ENCODE measurements at regions not wholly inside any gene's neighbourhood (a gene's known extent, or its start where the extent isn't known, plus 50 kb on each side); places are given as distances from the start of the nearest gene placed in this dataset.

DNA sequence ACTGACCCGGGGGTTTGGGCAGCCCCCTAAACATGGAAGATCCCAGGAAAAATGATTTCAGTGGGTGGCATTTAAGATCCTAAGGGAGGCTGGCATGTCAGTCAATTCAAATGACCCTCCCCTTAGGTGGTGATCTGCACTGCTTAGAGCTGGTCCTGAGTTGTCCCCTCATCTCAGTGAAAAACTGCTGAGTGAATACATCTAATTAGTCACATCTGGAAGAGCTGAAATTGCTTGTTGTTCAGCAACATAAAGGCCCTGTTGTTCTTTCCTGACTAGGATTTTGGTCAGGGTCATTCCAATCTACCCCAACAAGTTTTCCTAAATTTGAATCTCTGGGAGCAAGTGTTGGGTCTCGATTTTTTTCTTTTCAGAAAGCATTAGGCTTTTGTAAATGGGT lies 126.4 kb downstream of the LCA5 start:
- TF ChIP-seq, protein P1, sequence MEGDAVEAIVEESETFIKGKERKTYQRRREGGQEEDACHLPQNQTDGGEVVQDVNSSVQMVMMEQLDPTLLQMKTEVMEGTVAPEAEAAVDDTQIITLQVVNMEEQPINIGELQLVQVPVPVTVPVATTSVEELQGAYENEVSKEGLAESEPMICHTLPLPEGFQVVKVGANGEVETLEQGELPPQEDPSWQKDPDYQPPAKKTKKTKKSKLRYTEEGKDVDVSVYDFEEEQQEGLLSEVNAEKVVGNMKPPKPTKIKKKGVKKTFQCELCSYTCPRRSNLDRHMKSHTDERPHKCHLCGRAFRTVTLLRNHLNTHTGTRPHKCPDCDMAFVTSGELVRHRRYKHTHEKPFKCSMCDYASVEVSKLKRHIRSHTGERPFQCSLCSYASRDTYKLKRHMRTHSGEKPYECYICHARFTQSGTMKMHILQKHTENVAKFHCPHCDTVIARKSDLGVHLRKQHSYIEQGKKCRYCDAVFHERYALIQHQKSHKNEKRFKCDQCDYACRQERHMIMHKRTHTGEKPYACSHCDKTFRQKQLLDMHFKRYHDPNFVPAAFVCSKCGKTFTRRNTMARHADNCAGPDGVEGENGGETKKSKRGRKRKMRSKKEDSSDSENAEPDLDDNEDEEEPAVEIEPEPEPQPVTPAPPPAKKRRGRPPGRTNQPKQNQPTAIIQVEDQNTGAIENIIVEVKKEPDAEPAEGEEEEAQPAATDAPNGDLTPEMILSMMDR (conservative IDR thresholded peaks at IDR 0.05), result no peak
- TF ChIP-seq EZH2 (IDR thresholded peaks at IDR 0.05; ENCODE audit: low read depth), result no peak

All from PC-9 (cell line).